ENCODE measurements at regions not wholly inside any gene's neighbourhood (a gene's known extent, or its start where the extent isn't known, plus 50 kb on each side); places are given as distances from the start of the nearest gene placed in this dataset.

- no peak for TF ChIP-seq EZH2 (IDR thresholded peaks at IDR 0.05)
- no peak for TF ChIP-seq CTCF (IDR thresholded peaks at IDR 0.05 in 2 of 3, conservative IDR thresholded peaks at IDR 0.05 in 1 of 3; ENCODE audit: borderline replicate concordance in 1 of 3, insufficient read depth in 1 of 3, low read depth in 2 of 3, low read length in 2 of 3)
- TF ChIP-seq JUND (IDR thresholded peaks at IDR 0.05), result no peak
- TF ChIP-seq YY1 (IDR thresholded peaks at IDR 0.05; ENCODE audit: extremely low read depth, insufficient replicate concordance, low read depth, low read length), result no peak
Measured at GRCh38 chr21:43354026-43354420, 72.9 kb downstream of the SIK1 start.

Measured in HCT116 (cell line).